Astrocyte (in vitro differentiated cells and primary cell): ENCODE measurements at regions not wholly inside any gene's neighbourhood (a gene's known extent, or its start where the extent isn't known, plus 50 kb on each side); places are given as distances from the start of the nearest gene placed in this dataset.

Experiments
- CTCF ChIP-seq: IDR thresholded peaks from 2 replicates; pipeline ENCODE4 v1.5.1; 2011; ENCODE audit warnings: low read depth, mild to moderate bottlenecking, inconsistent platforms, low read length, moderate library complexity; ENCODE audit not compliant: insufficient read depth
- EZH2 ChIP-seq: IDR thresholded peaks from 2 replicates; pipeline ENCODE4 v1.6.1; 2012; ENCODE audit warnings: mild to moderate bottlenecking, low read length, inconsistent platforms; ENCODE audit not compliant: insufficient read depth

DNA sequence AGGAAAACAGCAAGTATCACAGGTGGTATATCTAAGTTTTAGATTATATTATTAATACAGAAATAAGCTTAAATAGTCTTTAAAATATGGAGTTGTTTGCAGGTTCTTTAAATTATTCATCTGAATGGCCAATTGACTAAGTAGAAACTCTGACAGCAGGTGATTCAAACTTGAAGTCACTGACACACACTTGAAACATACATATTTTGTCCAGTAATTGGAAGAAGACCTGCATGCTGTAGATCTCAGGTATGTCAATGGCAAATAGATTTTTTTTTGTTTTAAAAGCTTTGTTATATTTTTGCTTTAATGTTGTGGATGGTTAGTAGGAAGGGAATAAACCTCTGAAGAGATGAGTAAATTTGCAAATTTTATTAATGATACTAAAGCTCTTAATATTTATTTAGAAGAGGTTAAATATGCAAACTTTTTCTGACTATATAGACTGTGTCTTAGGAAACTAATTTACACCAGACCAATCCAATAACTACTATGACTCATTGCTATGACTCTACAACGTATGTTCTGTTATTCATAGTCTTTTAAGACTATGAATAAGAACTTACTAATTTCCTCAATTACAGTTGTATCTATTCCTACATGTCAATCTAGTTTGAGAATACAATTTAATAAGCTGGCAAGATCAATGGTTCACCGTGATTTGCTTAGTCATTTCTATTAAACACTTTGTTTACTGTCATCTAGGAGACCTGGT lies 53.9 kb upstream of the RORB start:
- TF ChIP-seq CTCF (no peak), EZH2 (no peak)
